Neural cell (in vitro differentiated cells): ENCODE measurements at regions not wholly inside any gene's neighbourhood (a gene's known extent, or its start where the extent isn't known, plus 50 kb on each side); places are given as distances from the start of the nearest gene placed in this dataset.

Source experiments
- H2AFZ ChIP-seq: fragments of 200-600, 300-800 bp; sonication (generic), shearing (Covaris generic); 2 replicates; pipeline ENCODE4 v1.6.0; 2014; ENCODE audit warnings: low read depth, mild to moderate bottlenecking, antibody characterized with exemption, low read length, moderate library complexity
- H3F3A ChIP-seq: fragments of 200-600 bp; shearing (Covaris generic); 2 replicates; pipeline ENCODE4 v1.6.1; 2016; ENCODE audit warnings: mild to moderate bottlenecking, moderate library complexity, mixed read lengths, antibody characterized with exemption, low read length; ENCODE audit not compliant: insufficient read depth, poor library complexity, severe bottlenecking
- H3K27ac ChIP-seq: fragments of 200-600, 300-800 bp; sonication (generic), shearing (Covaris generic); 2 replicates; pipeline ENCODE4 v1.5.1; 2014; ENCODE audit warnings: mild to moderate bottlenecking, low read length, moderate library complexity
- H3K27me3 ChIP-seq: fragments of 300-800, 200-600 bp; sonication (generic), shearing (Covaris generic); 2 replicates; pipeline ENCODE4 v1.6.0; 2014; ENCODE audit warnings: mild to moderate bottlenecking, low read depth, low read length, moderate library complexity; ENCODE audit not compliant: insufficient read depth
- H3K36me3 ChIP-seq: fragments of 300-800, 200-600 bp; sonication (generic), shearing (Covaris generic); 2 replicates; pipeline ENCODE4 v1.5.1; 2014; ENCODE audit warnings: mild to moderate bottlenecking, antibody characterized with exemption, low read length, moderate library complexity; ENCODE audit not compliant: insufficient read depth
- H3K4me2 ChIP-seq: fragments of 300-800, 200-600 bp; sonication (generic), shearing (Covaris generic); 2 replicates; pipeline ENCODE4 v1.6.0; 2014; ENCODE audit warnings: mild to moderate bottlenecking, low read length
- H3K4me3 ChIP-seq: fragments of 300-800, 200-600 bp; sonication (generic), shearing (Covaris generic); 2 replicates; pipeline ENCODE4 v1.5.1; 2014; ENCODE audit warnings: mild to moderate bottlenecking, low read length, moderate library complexity
- H3K79me2 ChIP-seq: fragments of 200-600 bp; shearing (Covaris generic); replicated peaks from 2 replicates; pipeline ENCODE4 v1.6.0; 2014; ENCODE audit warnings: mild to moderate bottlenecking, low read length, moderate library complexity; ENCODE audit not compliant: insufficient read depth
- H3K9ac ChIP-seq: fragments of 300-800, 200-600 bp; sonication (generic), shearing (Covaris generic); 2 replicates; pipeline ENCODE4 v1.6.1; 2016; ENCODE audit warnings: mild to moderate bottlenecking, low read length, mixed read lengths
- H3K9me2 ChIP-seq: fragments of 200-600 bp; shearing (Covaris generic); 2 replicates; pipeline ENCODE4 v1.6.1; 2016; ENCODE audit warnings: mild to moderate bottlenecking, low read length, mixed read lengths; ENCODE audit not compliant: insufficient read depth
- H3K9me3 ChIP-seq: fragments of 200-600, 300-800 bp; sonication (generic), shearing (Covaris generic); 2 replicates; pipeline ENCODE4 v1.6.1; 2016; ENCODE audit warnings: mild to moderate bottlenecking, mixed run types, low read length, moderate library complexity, mixed read lengths
- H4K20me1 ChIP-seq: fragments of 200-600 bp; shearing (Covaris generic); 2 replicates; pipeline ENCODE4 v1.6.1; 2016; ENCODE audit warnings: mild to moderate bottlenecking, mixed run types; ENCODE audit not compliant: insufficient read depth
- EP300 ChIP-seq: fragments of 450-650 bp; conservative IDR thresholded peaks from 2 replicates; pipeline ENCODE4 v1.6.1; 2014; ENCODE audit warnings: antibody characterized with exemption, mild to moderate bottlenecking, moderate library complexity; ENCODE audit not compliant: poor library complexity, severe bottlenecking
- EZH2 ChIP-seq: fragments of 200-600, 300-800 bp; shearing (Covaris generic), sonication (generic); IDR thresholded peaks from 2 replicates; pipeline ENCODE4 v1.6.1; 2014; ENCODE audit warnings: antibody characterized with exemption, low read length, borderline replicate concordance, mild to moderate bottlenecking; ENCODE audit not compliant: insufficient read depth, poor library complexity, severe bottlenecking
- MXI1 ChIP-seq: fragments of 450-650 bp; conservative IDR thresholded peaks from 2 replicates; pipeline ENCODE4 v1.6.1; 2014; ENCODE audit warnings: antibody characterized with exemption, mild to moderate bottlenecking; ENCODE audit not compliant: poor library complexity, severe bottlenecking
- POLR2AphosphoS5 ChIP-seq: IDR thresholded peaks from 2 replicates; pipeline ENCODE4 v1.6.1; 2012
- RAD21 ChIP-seq: fragments of 450-650 bp; conservative IDR thresholded peaks from 2 replicates; pipeline ENCODE4 v1.6.1; 2014; ENCODE audit warnings: antibody characterized with exemption, mild to moderate bottlenecking, moderate library complexity
- SMC3 ChIP-seq: fragments of 450-650 bp; conservative IDR thresholded peaks from 2 replicates; pipeline ENCODE4 v1.6.1; 2014; ENCODE audit warnings: antibody characterized with exemption, mild to moderate bottlenecking, moderate library complexity; ENCODE audit not compliant: poor library complexity
- TAF1 ChIP-seq: IDR thresholded peaks from 2 replicates; pipeline ENCODE4 v1.6.1; 2012; ENCODE audit warnings: low read depth
- TF ChIP-seq, protein P1 (sequence below): fragments of 450-650 bp; IDR thresholded peaks from 2 replicates; pipeline ENCODE4 v1.5.1; 2014; ENCODE audit warnings: antibody characterized with exemption, mild to moderate bottlenecking, moderate library complexity; ENCODE audit not compliant: poor library complexity, severe bottlenecking
- TF ChIP-seq, protein P2 (sequence below): IDR thresholded peaks from 2 replicates; pipeline ENCODE4 v1.6.1; 2012; ENCODE audit warnings: borderline replicate concordance

GRCh38 chr6:82781620-82782204, 283.9 kb downstream of the UBE3D start:
- H4K20me1 ChIP-seq, result no peaks in the 10 kb centered on the region
- no peaks in the 10 kb centered on the region for H3F3A ChIP-seq
- no peaks in the 10 kb centered on the region for H3K27me3 ChIP-seq
- H3K27ac ChIP-seq, result no peak overlapping the region
- no peaks in the 10 kb centered on the region for H3K79me2 ChIP-seq
- no peak overlapping the region for H3K4me3 ChIP-seq
- no peak for TF ChIP-seq MXI1
- TF ChIP-seq, protein P1, sequence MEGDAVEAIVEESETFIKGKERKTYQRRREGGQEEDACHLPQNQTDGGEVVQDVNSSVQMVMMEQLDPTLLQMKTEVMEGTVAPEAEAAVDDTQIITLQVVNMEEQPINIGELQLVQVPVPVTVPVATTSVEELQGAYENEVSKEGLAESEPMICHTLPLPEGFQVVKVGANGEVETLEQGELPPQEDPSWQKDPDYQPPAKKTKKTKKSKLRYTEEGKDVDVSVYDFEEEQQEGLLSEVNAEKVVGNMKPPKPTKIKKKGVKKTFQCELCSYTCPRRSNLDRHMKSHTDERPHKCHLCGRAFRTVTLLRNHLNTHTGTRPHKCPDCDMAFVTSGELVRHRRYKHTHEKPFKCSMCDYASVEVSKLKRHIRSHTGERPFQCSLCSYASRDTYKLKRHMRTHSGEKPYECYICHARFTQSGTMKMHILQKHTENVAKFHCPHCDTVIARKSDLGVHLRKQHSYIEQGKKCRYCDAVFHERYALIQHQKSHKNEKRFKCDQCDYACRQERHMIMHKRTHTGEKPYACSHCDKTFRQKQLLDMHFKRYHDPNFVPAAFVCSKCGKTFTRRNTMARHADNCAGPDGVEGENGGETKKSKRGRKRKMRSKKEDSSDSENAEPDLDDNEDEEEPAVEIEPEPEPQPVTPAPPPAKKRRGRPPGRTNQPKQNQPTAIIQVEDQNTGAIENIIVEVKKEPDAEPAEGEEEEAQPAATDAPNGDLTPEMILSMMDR, result no peak
- TF ChIP-seq, protein P2, sequence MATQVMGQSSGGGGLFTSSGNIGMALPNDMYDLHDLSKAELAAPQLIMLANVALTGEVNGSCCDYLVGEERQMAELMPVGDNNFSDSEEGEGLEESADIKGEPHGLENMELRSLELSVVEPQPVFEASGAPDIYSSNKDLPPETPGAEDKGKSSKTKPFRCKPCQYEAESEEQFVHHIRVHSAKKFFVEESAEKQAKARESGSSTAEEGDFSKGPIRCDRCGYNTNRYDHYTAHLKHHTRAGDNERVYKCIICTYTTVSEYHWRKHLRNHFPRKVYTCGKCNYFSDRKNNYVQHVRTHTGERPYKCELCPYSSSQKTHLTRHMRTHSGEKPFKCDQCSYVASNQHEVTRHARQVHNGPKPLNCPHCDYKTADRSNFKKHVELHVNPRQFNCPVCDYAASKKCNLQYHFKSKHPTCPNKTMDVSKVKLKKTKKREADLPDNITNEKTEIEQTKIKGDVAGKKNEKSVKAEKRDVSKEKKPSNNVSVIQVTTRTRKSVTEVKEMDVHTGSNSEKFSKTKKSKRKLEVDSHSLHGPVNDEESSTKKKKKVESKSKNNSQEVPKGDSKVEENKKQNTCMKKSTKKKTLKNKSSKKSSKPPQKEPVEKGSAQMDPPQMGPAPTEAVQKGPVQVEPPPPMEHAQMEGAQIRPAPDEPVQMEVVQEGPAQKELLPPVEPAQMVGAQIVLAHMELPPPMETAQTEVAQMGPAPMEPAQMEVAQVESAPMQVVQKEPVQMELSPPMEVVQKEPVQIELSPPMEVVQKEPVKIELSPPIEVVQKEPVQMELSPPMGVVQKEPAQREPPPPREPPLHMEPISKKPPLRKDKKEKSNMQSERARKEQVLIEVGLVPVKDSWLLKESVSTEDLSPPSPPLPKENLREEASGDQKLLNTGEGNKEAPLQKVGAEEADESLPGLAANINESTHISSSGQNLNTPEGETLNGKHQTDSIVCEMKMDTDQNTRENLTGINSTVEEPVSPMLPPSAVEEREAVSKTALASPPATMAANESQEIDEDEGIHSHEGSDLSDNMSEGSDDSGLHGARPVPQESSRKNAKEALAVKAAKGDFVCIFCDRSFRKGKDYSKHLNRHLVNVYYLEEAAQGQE, result no peak
- no peak overlapping the region for H3K9ac ChIP-seq
- H3K4me2 ChIP-seq, result no peak overlapping the region
- no peaks in the 10 kb centered on the region for H3K9me2 ChIP-seq
- H3K36me3 ChIP-seq, result no peaks in the 10 kb centered on the region
- H3K9me3 ChIP-seq, result no peaks in the 10 kb centered on the region
- no peak overlapping the region for H2AFZ ChIP-seq

DNA sequence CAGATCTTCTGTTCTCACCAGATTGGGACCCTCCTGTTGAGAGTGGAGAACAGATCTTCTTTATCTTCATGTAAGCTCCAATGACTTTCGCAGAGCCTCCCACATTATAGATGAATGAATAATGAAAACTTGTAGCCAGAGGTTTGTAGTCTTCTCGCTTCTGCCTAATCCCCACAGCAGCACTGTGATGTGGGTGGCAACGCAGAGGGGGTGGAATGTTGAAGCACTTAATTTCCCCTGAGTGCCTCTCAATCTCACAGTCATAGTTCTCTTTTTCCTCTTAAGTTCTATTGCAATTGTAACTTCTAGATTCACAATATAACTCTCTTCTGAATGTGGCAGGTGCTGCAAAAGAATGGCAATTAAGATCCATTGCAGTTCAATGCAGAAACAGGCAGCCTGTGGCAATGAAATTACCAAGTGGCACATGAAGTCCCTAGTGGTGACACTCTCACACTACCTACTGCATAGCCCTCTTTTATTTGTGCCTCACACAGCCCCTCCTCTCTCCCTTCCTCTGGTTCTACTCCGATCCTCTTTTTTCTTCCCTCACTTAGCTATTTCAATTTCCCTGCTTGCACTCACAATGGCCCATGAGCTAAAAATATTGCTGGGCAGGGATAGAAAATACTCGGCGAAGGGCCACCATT, 281.9 kb downstream of the UBE3D start:
- H2AFZ ChIP-seq, result no peak overlapping the region
- no peaks in the 10 kb centered on the region for H3K79me2 ChIP-seq
- H3K27ac ChIP-seq, result no peak overlapping the region
- H3K9ac ChIP-seq, result no peak overlapping the region
- no peaks in the 10 kb centered on the region for H4K20me1 ChIP-seq
- TF ChIP-seq TAF1 (no peak), MXI1 (no peak), EZH2 (no peak), SMC3 (peak; percentile 23), POLR2AphosphoS5 (no peak), EP300 (no peak), RAD21 (peak; percentile 54)
- TF ChIP-seq, protein P1, result peak; percentile 59
- TF ChIP-seq, protein P2, result no peak
- no peaks in the 10 kb centered on the region for H3F3A ChIP-seq
- no peak overlapping the region for H3K4me2 ChIP-seq
- no peaks in the 10 kb centered on the region for H3K9me3 ChIP-seq
- no peaks in the 10 kb centered on the region for H3K9me2 ChIP-seq
- no peak overlapping the region for H3K4me3 ChIP-seq
- no peaks in the 10 kb centered on the region for H3K27me3 ChIP-seq
- no peaks in the 10 kb centered on the region for H3K36me3 ChIP-seq
